ENCODE measurements at regions not wholly inside any gene's neighbourhood (a gene's known extent, or its start where the extent isn't known, plus 50 kb on each side); places are given as distances from the start of the nearest gene placed in this dataset.

- no peak for DNase-seq
- no peak overlapping the region for H3K27ac ChIP-seq (ENCODE audit: low read length)
- WGBS (ENCODE audit: insufficient coverage) = 67% methylated on average over 2 of the region's 7 CpGs
- H3K4me3 ChIP-seq (ENCODE audit: low read length) = no peak overlapping the region
- H3K9me3 ChIP-seq (replicated peaks; ENCODE audit: control insufficient read depth, low read depth, low read length) = no peaks in the 10 kb centered on the region
- H3K36me3 ChIP-seq (ENCODE audit: control insufficient read depth, insufficient read depth, low read length) = no peaks in the 10 kb centered on the region
- no peaks in the 10 kb centered on the region for H3K27me3 ChIP-seq (ENCODE audit: control insufficient read depth, insufficient read depth, low read length)
- no peaks in the 10 kb centered on the region for H3K4me1 ChIP-seq (ENCODE audit: control insufficient read depth, insufficient read depth, low read length)
Observed at GRCh38 chr16:52713740-52714139, 166.8 kb upstream of the TOX3 start.

GRCh38 chr16:52709306-52709705 is 162.4 kb upstream of the TOX3 start:
- WGBS (ENCODE audit: insufficient coverage) = no CpG with 5 or more reads among the region's 3 CpGs
- Histone ChIP-seq H3K27me3 (ENCODE audit: control insufficient read depth, insufficient read depth, low read length) (no peaks in the 10 kb centered on the region), H3K9me3 (replicated peaks; ENCODE audit: control insufficient read depth, low read depth, low read length) (no peaks in the 10 kb centered on the region), H3K4me1 (ENCODE audit: control insufficient read depth, insufficient read depth, low read length) (no peaks in the 10 kb centered on the region), H3K4me3 (ENCODE audit: low read length) (no peak overlapping the region), H3K36me3 (ENCODE audit: control insufficient read depth, insufficient read depth, low read length) (no peaks in the 10 kb centered on the region), H3K27ac (ENCODE audit: low read length) (no peak overlapping the region)
- DNase-seq = no peak

- Histone ChIP-seq H3K36me3 (ENCODE audit: control insufficient read depth, insufficient read depth, low read length) (no peaks in the 10 kb centered on the region), H3K27me3 (ENCODE audit: control insufficient read depth, insufficient read depth, low read length) (no peaks in the 10 kb centered on the region), H3K9me3 (replicated peaks; ENCODE audit: control insufficient read depth, low read depth, low read length) (no peaks in the 10 kb centered on the region), H3K4me1 (ENCODE audit: control insufficient read depth, insufficient read depth, low read length) (no peaks in the 10 kb centered on the region), H3K4me3 (ENCODE audit: low read length) (no peak overlapping the region), H3K27ac (ENCODE audit: low read length) (no peak overlapping the region)
- DNase-seq = no peak
- no CpG with 5 or more reads among the region's 2 CpGs for WGBS (ENCODE audit: insufficient coverage)
Observed at GRCh38 chr16:52708476-52708875, 161.5 kb upstream of the TOX3 start.

- H3K36me3 ChIP-seq (ENCODE audit: control insufficient read depth, insufficient read depth, low read length) = no peaks in the 10 kb centered on the region
- no peak for DNase-seq
- no peaks in the 10 kb centered on the region for H3K9me3 ChIP-seq (replicated peaks; ENCODE audit: control insufficient read depth, low read depth, low read length)
- no peaks in the 10 kb centered on the region for H3K4me1 ChIP-seq (ENCODE audit: control insufficient read depth, insufficient read depth, low read length)
- no CpG with 5 or more reads among the region's 3 CpGs for WGBS (ENCODE audit: insufficient coverage)
- no peak overlapping the region for H3K4me3 ChIP-seq (ENCODE audit: low read length)
- no peaks in the 10 kb centered on the region for H3K27me3 ChIP-seq (ENCODE audit: control insufficient read depth, insufficient read depth, low read length)
- H3K27ac ChIP-seq (ENCODE audit: low read length) = no peak overlapping the region
Observed at GRCh38 chr16:52707676-52708337, 160.9 kb upstream of the TOX3 start.

GRCh38 chr16:52705122-52705521 is 158.2 kb upstream of the TOX3 start:
- H3K4me3 ChIP-seq (ENCODE audit: low read length) = no peak overlapping the region
- 7% methylated on average over 4 of the region's 5 CpGs for WGBS (ENCODE audit: insufficient coverage)
- H3K4me1 ChIP-seq (ENCODE audit: control insufficient read depth, insufficient read depth, low read length) = no peaks in the 10 kb centered on the region
- DNase-seq = peak; percentile 51
- no peaks in the 10 kb centered on the region for H3K27me3 ChIP-seq (ENCODE audit: control insufficient read depth, insufficient read depth, low read length)
- no peaks in the 10 kb centered on the region for H3K9me3 ChIP-seq (replicated peaks; ENCODE audit: control insufficient read depth, low read depth, low read length)
- H3K27ac ChIP-seq (ENCODE audit: low read length) = no peak overlapping the region
- H3K36me3 ChIP-seq (ENCODE audit: control insufficient read depth, insufficient read depth, low read length) = no peaks in the 10 kb centered on the region

GRCh38 chr16:52697971-52698370 is 151.0 kb upstream of the TOX3 start:
- DNase-seq = no peak
- Histone ChIP-seq H3K36me3 (ENCODE audit: control insufficient read depth, insufficient read depth, low read length) (no peaks in the 10 kb centered on the region), H3K4me3 (ENCODE audit: low read length) (no peak overlapping the region), H3K4me1 (ENCODE audit: control insufficient read depth, insufficient read depth, low read length) (no peaks in the 10 kb centered on the region), H3K9me3 (replicated peaks; ENCODE audit: control insufficient read depth, low read depth, low read length) (no peaks in the 10 kb centered on the region), H3K27ac (ENCODE audit: low read length) (no peak overlapping the region), H3K27me3 (ENCODE audit: control insufficient read depth, insufficient read depth, low read length) (no peaks in the 10 kb centered on the region)

- Histone ChIP-seq H3K27ac (ENCODE audit: low read length) (no peak overlapping the region), H3K9me3 (replicated peaks; ENCODE audit: control insufficient read depth, low read depth, low read length) (peaks cover under 1% of the 10 kb centered on the region), H3K4me1 (ENCODE audit: control insufficient read depth, insufficient read depth, low read length) (no peaks in the 10 kb centered on the region), H3K27me3 (ENCODE audit: control insufficient read depth, insufficient read depth, low read length) (no peaks in the 10 kb centered on the region), H3K36me3 (ENCODE audit: control insufficient read depth, insufficient read depth, low read length) (no peaks in the 10 kb centered on the region), H3K4me3 (ENCODE audit: low read length) (no peak overlapping the region)
- DNase-seq = no peak
- 93% methylated on average over 3 of the region's 3 CpGs for WGBS (ENCODE audit: insufficient coverage)
Observed at GRCh38 chr16:52696126-52696525, 149.2 kb upstream of the TOX3 start.

GRCh38 chr16:52690468-52690867 is 143.5 kb upstream of the TOX3 start:
- Histone ChIP-seq H3K4me3 (ENCODE audit: low read length) (no peak overlapping the region), H3K27me3 (ENCODE audit: control insufficient read depth, insufficient read depth, low read length) (no peaks in the 10 kb centered on the region), H3K36me3 (ENCODE audit: control insufficient read depth, insufficient read depth, low read length) (no peaks in the 10 kb centered on the region), H3K9me3 (replicated peaks; ENCODE audit: control insufficient read depth, low read depth, low read length) (peaks cover 2% of the 10 kb centered on the region), H3K4me1 (ENCODE audit: control insufficient read depth, insufficient read depth, low read length) (no peaks in the 10 kb centered on the region), H3K27ac (ENCODE audit: low read length) (no peak overlapping the region)
- no peak for DNase-seq
- no CpG with 5 or more reads among the region's 1 CpG for WGBS (ENCODE audit: insufficient coverage)

GRCh38 chr16:52680993-52681392 is 134.1 kb upstream of the TOX3 start:
- Histone ChIP-seq H3K9me3 (replicated peaks; ENCODE audit: control insufficient read depth, low read depth, low read length) (no peaks in the 10 kb centered on the region), H3K27me3 (ENCODE audit: control insufficient read depth, insufficient read depth, low read length) (no peaks in the 10 kb centered on the region), H3K4me3 (ENCODE audit: low read length) (no peak overlapping the region), H3K27ac (ENCODE audit: low read length) (no peak overlapping the region), H3K36me3 (ENCODE audit: control insufficient read depth, insufficient read depth, low read length) (no peaks in the 10 kb centered on the region), H3K4me1 (ENCODE audit: control insufficient read depth, insufficient read depth, low read length) (no peaks in the 10 kb centered on the region)
- WGBS (ENCODE audit: insufficient coverage) = no CpG with 5 or more reads among the region's 1 CpG
- no peak for DNase-seq

- H3K36me3 ChIP-seq (ENCODE audit: control insufficient read depth, insufficient read depth, low read length) = no peaks in the 10 kb centered on the region
- no peaks in the 10 kb centered on the region for H3K9me3 ChIP-seq (replicated peaks; ENCODE audit: control insufficient read depth, low read depth, low read length)
- H3K27ac ChIP-seq (ENCODE audit: low read length) = no peak overlapping the region
- H3K4me3 ChIP-seq (ENCODE audit: low read length) = no peak overlapping the region
- WGBS (ENCODE audit: insufficient coverage) = no CpG with 5 or more reads among the region's 2 CpGs
- H3K27me3 ChIP-seq (ENCODE audit: control insufficient read depth, insufficient read depth, low read length) = no peaks in the 10 kb centered on the region
- H3K4me1 ChIP-seq (ENCODE audit: control insufficient read depth, insufficient read depth, low read length) = no peaks in the 10 kb centered on the region
- no peak for DNase-seq
Observed at GRCh38 chr16:52677501-52677900, 130.6 kb upstream of the TOX3 start.

- DNase-seq = no peak
- Histone ChIP-seq H3K4me3 (ENCODE audit: low read length) (no peak overlapping the region), H3K9me3 (replicated peaks; ENCODE audit: control insufficient read depth, low read depth, low read length) (no peaks in the 10 kb centered on the region), H3K4me1 (ENCODE audit: control insufficient read depth, insufficient read depth, low read length) (no peaks in the 10 kb centered on the region), H3K27ac (ENCODE audit: low read length) (no peak overlapping the region), H3K27me3 (ENCODE audit: control insufficient read depth, insufficient read depth, low read length) (no peaks in the 10 kb centered on the region), H3K36me3 (ENCODE audit: control insufficient read depth, insufficient read depth, low read length) (no peaks in the 10 kb centered on the region)
Observed at GRCh38 chr16:52676959-52677358, 130.0 kb upstream of the TOX3 start.
